Adipose tissue (tissue), 3 donors: ENCODE measurements at regions not wholly inside any gene's neighbourhood (a gene's known extent, or its start where the extent isn't known, plus 50 kb on each side); places are given as distances from the start of the nearest gene placed in this dataset.
A peak's percentile ranks its signal among the peaks of the same experiment; 100 is the strongest.

Experiments used
- H3K27ac ChIP-seq: one replicate; pipeline ENCODE4 v1.5.1; 2013; ENCODE audit warnings: low read depth, low read length
- WGBS, 3 donors: extraction: QIAGEN DNeasy Blood & Tissue Kit; methylation state at CpG; one replicate each; pipeline ENCODE4 v1.1.7; 2013; 5-methylcytosine and 5-hydroxymethylcytosine counted together
- donor health status: healthy with polysubstance abuse.
- donor health status: Bipolar disorder and iron deficiency.
- donor health status: healthy.

DNA sequence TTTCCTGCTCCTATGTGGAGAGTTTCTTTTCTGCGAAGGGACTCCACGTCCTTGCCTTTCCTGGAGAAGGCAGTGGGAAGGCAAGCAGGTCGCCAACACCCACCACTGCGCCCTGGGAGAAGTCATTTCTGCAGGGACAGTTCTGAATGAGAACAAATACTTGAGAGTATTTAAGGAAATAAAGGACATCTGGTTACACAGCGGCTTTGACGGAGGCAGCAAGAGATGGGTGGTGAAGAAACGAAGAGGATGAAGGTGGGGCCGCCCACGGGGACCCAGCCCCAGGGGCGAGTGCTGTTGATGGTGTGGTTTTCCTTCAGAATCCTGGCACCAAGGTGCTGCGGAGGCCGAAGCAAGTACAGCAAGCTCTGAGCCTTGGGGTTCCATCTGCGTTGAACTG is 75.5 kb downstream of the PSMG1 start:
- WGBS, 3 donors: 89 to 94% (median 93%) methylated on average over 13 of the region's 13 CpGs
- H3K27ac ChIP-seq: no peak overlapping the region

GRCh38 chr21:39106881-39107462 is 76.3 kb downstream of the PSMG1 start:
- 76 to 84% (median 82%) methylated on average over 15 of the region's 15 CpGs for WGBS, 3 donors
- H3K27ac ChIP-seq: no peak overlapping the region

GRCh38 chr21:39105836-39106235 is 77.4 kb downstream of the PSMG1 start:
- WGBS, 3 donors: 70 to 85% (median 79%) methylated on average over 4 of the region's 4 CpGs
- no peak overlapping the region for H3K27ac ChIP-seq

DNA sequence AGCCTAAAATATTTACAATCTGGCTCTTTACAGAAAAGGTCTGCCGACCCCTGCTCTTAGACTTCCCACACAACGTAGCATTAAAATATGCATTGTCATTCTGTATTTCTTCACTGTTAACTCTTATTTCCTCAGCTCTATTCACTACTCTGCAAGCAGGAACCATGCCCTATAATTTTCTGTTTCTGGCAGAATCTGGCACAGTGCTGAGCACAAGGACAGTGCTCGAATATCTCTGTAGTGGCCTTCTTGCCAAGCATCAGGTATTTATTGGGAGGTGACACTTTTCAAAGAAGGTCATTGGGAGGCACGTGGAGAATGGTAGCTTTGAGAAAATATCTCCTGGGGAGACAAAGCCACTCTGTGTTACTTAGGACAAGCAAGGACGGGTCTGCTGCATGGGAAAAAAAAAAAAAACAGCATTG is 77.9 kb downstream of the PSMG1 start:
- WGBS, 3 donors: 36 to 56% (median 55%) methylated on average over 5 of the region's 5 CpGs

GRCh38 chr21:39104911-39105310 is 78.3 kb downstream of the PSMG1 start:
- WGBS, 3 donors: 78 to 88% (median 82%) methylated on average over 4 of the region's 4 CpGs
- no peak overlapping the region for H3K27ac ChIP-seq

More for the DNA sequence above, 77.9 kb downstream of the PSMG1 start:
- no peak overlapping the region for H3K27ac ChIP-seq

DNA sequence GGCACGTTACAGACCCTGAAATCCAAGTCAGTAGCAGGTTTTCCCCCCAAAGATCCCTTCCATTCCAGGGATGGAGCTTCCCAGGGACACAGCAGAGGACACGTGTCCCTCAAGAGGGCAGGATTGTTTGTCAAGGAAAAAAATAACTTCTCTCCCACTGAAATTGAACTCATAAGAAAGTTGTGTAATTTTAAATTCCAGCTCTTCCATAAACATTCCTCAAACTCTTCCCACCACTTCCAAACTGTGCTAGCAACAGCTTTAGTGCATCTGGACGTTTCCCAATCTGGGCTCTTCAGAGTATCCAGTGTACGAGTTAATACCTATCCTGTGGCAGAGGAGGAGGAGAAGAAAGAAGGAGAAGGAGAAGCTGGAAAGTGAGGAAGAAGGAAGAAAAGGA is 79.6 kb downstream of the PSMG1 start:
- H3K27ac ChIP-seq: no peak overlapping the region
- 54 to 74% (median 67%) methylated on average over 4 of the region's 4 CpGs for WGBS, 3 donors

DNA sequence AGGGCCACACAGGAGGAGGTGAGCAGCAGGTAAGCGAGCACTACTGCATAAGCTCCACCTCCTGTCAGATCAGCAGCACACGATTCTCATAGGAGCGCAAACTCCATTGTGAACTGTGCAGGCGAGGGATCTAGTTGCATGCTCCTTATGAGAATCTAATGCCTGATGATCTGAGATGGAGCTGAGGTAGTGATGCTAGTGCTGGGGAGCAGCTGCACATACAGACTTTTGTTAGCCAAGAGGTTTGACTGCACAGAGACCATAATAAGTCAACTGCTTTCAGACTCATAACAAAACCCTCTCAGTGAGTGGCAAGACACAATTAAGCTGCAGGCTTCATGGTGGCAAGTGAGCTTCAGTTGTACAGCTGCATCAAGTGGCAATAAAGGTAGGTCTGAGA is 83.4 kb downstream of the PSMG1 start:
- WGBS, 3 donors: 89 to 99% (median 97%) methylated on average over 4 of the region's 4 CpGs
- H3K27ac ChIP-seq: no peak overlapping the region

GRCh38 chr21:39098696-39099200 is 84.5 kb downstream of the PSMG1 start:
- H3K27ac ChIP-seq: no peak overlapping the region
- WGBS, 3 donors: 66 to 87% (median 74%) methylated on average over 3 of the region's 3 CpGs

DNA sequence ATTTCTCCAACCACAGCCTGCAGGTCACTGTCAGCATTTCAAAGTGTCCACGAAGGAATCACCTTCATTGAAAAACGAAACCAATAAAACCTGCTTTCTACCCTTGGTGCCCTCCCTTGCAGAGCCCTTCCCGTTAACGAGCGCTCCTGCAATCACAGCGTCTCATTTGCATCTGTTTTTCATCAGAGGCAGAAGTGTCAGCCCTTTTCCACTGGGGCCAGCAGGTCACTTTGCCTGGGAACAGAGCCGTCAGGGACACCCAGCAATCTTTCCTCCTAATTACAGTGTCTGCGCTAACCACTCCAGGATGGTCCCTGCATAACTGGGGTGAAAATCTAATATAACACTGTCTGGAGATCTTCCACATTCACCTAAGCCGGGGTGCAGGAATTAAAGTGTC is 85.3 kb downstream of the PSMG1 start:
- WGBS, 3 donors: 44 to 86% (median 85%) methylated on average over 9 of the region's 9 CpGs
- no peak overlapping the region for H3K27ac ChIP-seq

- 70 to 78% (median 72%) methylated on average over 13 of the region's 13 CpGs for WGBS, 3 donors
- no peak overlapping the region for H3K27ac ChIP-seq
Observed at GRCh38 chr21:39097335-39097861, 85.9 kb downstream of the PSMG1 start.

GRCh38 chr21:39096754-39097153 is 86.5 kb downstream of the PSMG1 start:
- 82 to 95% (median 92%) methylated on average over 8 of the region's 8 CpGs for WGBS, 3 donors

GRCh38 chr21:39095681-39096080 is 87.6 kb downstream of the PSMG1 start:
- 53 to 66% (median 62%) methylated on average over 7 of the region's 7 CpGs for WGBS, 3 donors
- peak overlapping the region; percentile 26 for H3K27ac ChIP-seq

More at GRCh38 chr21:39096754-39097153, 86.5 kb downstream of the PSMG1 start:
- H3K27ac ChIP-seq: no peak overlapping the region

- H3K27ac ChIP-seq: peak overlapping the region; percentile 26
- WGBS, 3 donors: 61 to 74% (median 66%) methylated on average over 11 of the region's 11 CpGs
Observed at GRCh38 chr21:39094847-39095579, 88.2 kb downstream of the PSMG1 start.

DNA sequence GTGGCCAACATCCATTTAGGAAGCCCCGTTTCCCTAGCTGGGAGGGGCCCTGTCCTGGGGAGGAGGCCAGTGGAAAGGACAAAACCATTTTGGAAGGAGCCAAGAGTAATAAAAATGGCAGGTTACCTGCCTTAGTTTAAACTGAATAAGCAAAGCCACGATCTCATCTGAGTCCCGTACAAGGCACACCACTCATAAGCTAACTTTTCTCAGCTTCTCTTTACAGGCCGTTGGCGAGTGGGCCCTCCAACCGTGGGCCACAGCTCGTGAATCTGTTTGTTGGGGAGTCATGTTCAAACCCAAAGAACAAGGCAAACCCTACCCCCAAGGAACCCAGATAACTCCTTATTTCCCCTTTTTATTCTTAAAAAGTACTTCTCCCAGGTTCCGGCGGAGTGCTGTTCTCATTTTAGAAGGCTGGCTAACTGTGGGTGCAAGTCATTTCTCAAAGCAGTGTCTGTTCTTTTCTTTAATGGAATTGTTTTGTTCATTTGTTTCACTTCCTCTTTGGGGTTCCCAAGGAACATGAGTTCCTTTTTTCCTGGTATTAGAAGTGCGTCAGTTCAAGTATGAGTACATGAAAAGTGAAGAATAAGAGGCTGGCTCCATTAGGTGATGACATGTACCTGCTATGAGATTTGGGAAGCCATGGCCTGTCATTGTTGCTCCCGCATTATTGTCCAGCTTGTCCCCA is 89.0 kb downstream of the PSMG1 start:
- H3K27ac ChIP-seq: no peak overlapping the region
- WGBS, 3 donors: 62 to 81% (median 66%) methylated on average over 11 of the region's 11 CpGs

GRCh38 chr21:39093526-39093925 is 89.7 kb downstream of the PSMG1 start:
- H3K27ac ChIP-seq: no peak overlapping the region
- WGBS, 3 donors: 87 to 95% (median 92%) methylated on average over 17 of the region's 17 CpGs

- WGBS, 3 donors: 71 to 72% (median 71%) methylated on average over 9 of the region's 9 CpGs
- no peak overlapping the region for H3K27ac ChIP-seq
Observed at GRCh38 chr21:39088831-39089380, 94.3 kb downstream of the PSMG1 start.

- 35 to 90% (median 89%) methylated on average over 6 of the region's 6 CpGs for WGBS, 3 donors
- no peak overlapping the region for H3K27ac ChIP-seq
Observed at GRCh38 chr21:39088031-39088370, 95.2 kb downstream of the PSMG1 start.

- WGBS, 3 donors: 74 to 93% (median 93%) methylated on average over 27 of the region's 27 CpGs
- no peak overlapping the region for H3K27ac ChIP-seq
Observed at GRCh38 chr21:39087238-39088030, 95.8 kb downstream of the PSMG1 start.
